OCI-LY3 (cell line): ENCODE measurements at regions not wholly inside any gene's neighbourhood (a gene's known extent, or its start where the extent isn't known, plus 50 kb on each side); places are given as distances from the start of the nearest gene placed in this dataset.

Source experiments
- H2AFZ ChIP-seq: fragments of 200-600, 300-600 bp; shearing (Covaris generic); 2 replicates; pipeline ENCODE4 v1.6.0; 2014; ENCODE audit warnings: antibody characterized with exemption, low read depth, low read length
- H3K27ac ChIP-seq: fragments of 200-600, 300-600 bp; sonication (generic); 2 replicates; pipeline ENCODE4 v1.5.1; 2014; ENCODE audit warnings: mild to moderate bottlenecking, low read length, moderate library complexity, mixed read lengths
- H3K27me3 ChIP-seq: fragments of 200-600, 300-600 bp; sonication (generic); 2 replicates; pipeline ENCODE4 v1.6.1; 2014; ENCODE audit warnings: low read depth, low read length, mixed read lengths
- H3K36me3 ChIP-seq: fragments of 200-600, 300-600 bp; sonication (generic); replicated peaks from 2 replicates; pipeline ENCODE3; 2014; ENCODE audit warnings: low read depth, low read length, mixed read lengths
- H3K4me1 ChIP-seq: fragments of 300-600, 200-600 bp; sonication (generic); 2 replicates; pipeline ENCODE4 v1.6.1; 2014; ENCODE audit warnings: low read length, mixed read lengths
- H3K4me2 ChIP-seq: fragments of 200-600, 300-600 bp; sonication (generic); 2 replicates; pipeline ENCODE4 v1.6.1; 2014; ENCODE audit warnings: low read length, mixed read lengths
- H3K4me3 ChIP-seq: fragments of 300-600, 200-600 bp; sonication (generic); 2 replicates; pipeline ENCODE4 v1.5.1; 2014; ENCODE audit warnings: antibody characterized with exemption, mild to moderate bottlenecking, low read length, moderate library complexity
- H3K79me2 ChIP-seq: fragments of 300-600, 200-600 bp; shearing (Covaris generic); 2 replicates; pipeline ENCODE4 v1.6.1; 2014; ENCODE audit warnings: mild to moderate bottlenecking, low read length, mixed read lengths
- H3K9ac ChIP-seq: fragments of 300-600, 200-600 bp; shearing (Covaris generic); 2 replicates; pipeline ENCODE4 v1.6.0; 2014; ENCODE audit warnings: mild to moderate bottlenecking, low read length, moderate library complexity
- H3K9me3 ChIP-seq: fragments of 200-600, 300-600 bp; shearing (Covaris generic); 2 replicates; pipeline ENCODE4 v1.6.1; 2014; ENCODE audit warnings: low read length, mixed read lengths; ENCODE audit not compliant: insufficient read depth
- H4K20me1 ChIP-seq: fragments of 200-600, 300-600 bp; sonication (generic); 2 replicates; pipeline ENCODE4 v1.6.1; 2016; ENCODE audit warnings: low read length, mixed read lengths; ENCODE audit not compliant: insufficient read depth
- CTCF ChIP-seq: fragments of 200-600, 300-600 bp; sonication (generic); IDR thresholded peaks from 2 replicates; pipeline ENCODE4 v1.5.1; 2014; ENCODE audit warnings: antibody characterized with exemption, low read length, low read depth
- EZH2phosphoT487 ChIP-seq: fragments of 200-600 bp; shearing (Covaris generic); IDR thresholded peaks from 2 replicates; pipeline ENCODE4 v1.6.1; 2018; ENCODE audit warnings: antibody characterized with exemption, mixed run types, low read depth

- Histone ChIP-seq H3K27me3 (no peaks in the 10 kb centered on the region), H3K4me3 (no peak overlapping the region), H3K36me3 (no peaks in the 10 kb centered on the region), H3K4me1 (no peaks in the 10 kb centered on the region), H3K4me2 (no peak overlapping the region), H3K9me3 (no peaks in the 10 kb centered on the region), H3K79me2 (no peaks in the 10 kb centered on the region), H3K27ac (no peak overlapping the region), H4K20me1 (no peaks in the 10 kb centered on the region), H2AFZ (no peak overlapping the region), H3K9ac (no peak overlapping the region)
- no peak for TF ChIP-seq CTCF
- TF ChIP-seq EZH2phosphoT487: no peak
Measured at GRCh38 chr13:58721273-58721672, 1089.7 kb downstream of the PCDH17 start.

- Histone ChIP-seq H3K4me1 (peaks cover 5% of the 10 kb centered on the region; the same call in 1 of the 2 replicates), H3K9ac (no peak overlapping the region), H4K20me1 (no peaks in the 10 kb centered on the region), H3K27me3 (no peaks in the 10 kb centered on the region), H2AFZ (no peak overlapping the region), H3K4me3 (no peak overlapping the region), H3K27ac (no peak overlapping the region), H3K9me3 (no peaks in the 10 kb centered on the region), H3K4me2 (no peak overlapping the region), H3K36me3 (no peaks in the 10 kb centered on the region), H3K79me2 (no peaks in the 10 kb centered on the region)
- TF ChIP-seq EZH2phosphoT487 (no peak), CTCF (no peak)
Measured at GRCh38 chr13:58728126-58728525, 1096.6 kb downstream of the PCDH17 start.

DNA sequence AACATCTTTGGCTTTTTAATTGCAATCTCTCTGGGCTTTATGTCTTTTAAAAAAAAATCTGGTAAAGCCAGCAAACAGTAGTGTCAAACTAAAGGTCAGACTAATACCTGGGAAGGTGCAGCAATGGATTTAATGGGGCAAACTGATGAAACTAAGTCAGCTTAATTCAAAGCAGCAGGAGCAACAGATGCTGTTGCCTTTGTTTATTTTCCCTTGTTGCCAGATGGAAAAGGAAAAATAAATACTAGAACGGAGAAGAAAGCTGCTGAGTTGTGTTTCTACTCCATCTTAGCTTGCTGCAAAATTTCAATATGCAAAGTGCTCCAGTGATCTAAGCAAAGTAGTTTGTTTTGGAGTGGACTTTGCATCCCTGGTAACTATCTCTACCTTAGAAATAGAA is 1097.8 kb downstream of the PCDH17 start:
- Histone ChIP-seq H3K9me3 (no peaks in the 10 kb centered on the region), H3K79me2 (no peaks in the 10 kb centered on the region), H3K4me1 (peaks cover 5% of the 10 kb centered on the region; the same call in 1 of the 2 replicates), H2AFZ (no peak overlapping the region), H3K9ac (no peak overlapping the region), H3K4me2 (no peak overlapping the region), H3K36me3 (no peaks in the 10 kb centered on the region), H4K20me1 (no peaks in the 10 kb centered on the region), H3K4me3 (no peak overlapping the region), H3K27ac (no peak overlapping the region), H3K27me3 (no peaks in the 10 kb centered on the region)
- no peak for TF ChIP-seq EZH2phosphoT487
- TF ChIP-seq CTCF: no peak

- peaks cover 5% of the 10 kb centered on the region for H3K4me1 ChIP-seq
- no peaks in the 10 kb centered on the region for H3K9me3 ChIP-seq
- no peak overlapping the region for H3K9ac ChIP-seq
- H2AFZ ChIP-seq: no peak overlapping the region
- H3K79me2 ChIP-seq: no peaks in the 10 kb centered on the region
- no peaks in the 10 kb centered on the region for H3K27me3 ChIP-seq
- no peak overlapping the region for H3K27ac ChIP-seq
- TF ChIP-seq CTCF (no peak), EZH2phosphoT487 (no peak)
- no peaks in the 10 kb centered on the region for H3K36me3 ChIP-seq
- no peak overlapping the region for H3K4me2 ChIP-seq
- H3K4me3 ChIP-seq: no peak overlapping the region
- H4K20me1 ChIP-seq: no peaks in the 10 kb centered on the region
Measured at GRCh38 chr13:58744686-58745085, 1113.1 kb downstream of the PCDH17 start.
